ENCODE measurements at regions not wholly inside any gene's neighbourhood (a gene's known extent, or its start where the extent isn't known, plus 50 kb on each side); places are given as distances from the start of the nearest gene placed in this dataset.

GRCh38 chr1:82268826-82269225 lies 468.1 kb downstream of the ADGRL2 start:
- DNase-seq (ENCODE audit: low read depth, low spot score) (no peak), ATAC-seq (no peak), FAIRE-seq (no peak)
- no peaks in the 10 kb centered on the region for H4K20me1 ChIP-seq (ENCODE audit: control insufficient read depth, insufficient read depth)
- no TSS peak for BruUV-seq (replicated peaks)
- ChIA-PET CTCF (interaction anchor here (0.6 to 1.2 kb wide), 3 partner anchors 9 to 178 kb away, joined by 3 read pairs; no protein-coding TSS in a partner anchor), RAD21 (ENCODE audit: unreplicated experiment) (interaction anchor here (1.2 kb wide), 1 partner anchor 41 kb away, joined by 3 read pairs; no protein-coding TSS in a partner anchor), POLR2A (no interaction called here), SMC1A (ENCODE audit: uncharacterized antibody, unreplicated experiment) (interaction anchor here (2.1 to 12.9 kb wide), 3 partner anchors 8 to 17 kb away, joined by 4 to 114 read pairs (median 25); no protein-coding TSS in a partner anchor)
- TF ChIP-seq ZNF274 (IDR thresholded peaks at IDR 0.05; ENCODE audit: insufficient read depth, insufficient read length), result no peak
- no peak for TF ChIP-seq BCL11A (IDR thresholded peaks at IDR 0.05; ENCODE audit: low read depth, low read length)
- TF ChIP-seq KAT2A (conservative IDR thresholded peaks at IDR 0.05; ENCODE audit: control insufficient read depth, low read depth, low read length), result no peak
- TF ChIP-seq RELA (IDR thresholded peaks at IDR 0.05; ENCODE audit: borderline replicate concordance, partially characterized antibody), result no peak
- TF ChIP-seq LARP7 (IDR thresholded peaks at IDR 0.05), result no peak
- no peak for TF ChIP-seq POU2F2 (IDR thresholded peaks at IDR 0.05; ENCODE audit: borderline replicate concordance, low read depth, low read length)
- TF ChIP-seq ZNF592 (IDR thresholded peaks at IDR 0.05), result no peak
- TF ChIP-seq USF2 (IDR thresholded peaks at IDR 0.05; ENCODE audit: borderline replicate concordance, low read depth, low read length), result no peak
- no peak for TF ChIP-seq RAD51 (IDR thresholded peaks at IDR 0.05)
- no peak for TF ChIP-seq ZSCAN29 (IDR thresholded peaks at IDR 0.05)
- no peak for TF ChIP-seq SREBF2 (IDR thresholded peaks at IDR 0.05; ENCODE audit: low read length)
- TF ChIP-seq PBX3 (IDR thresholded peaks at IDR 0.05; ENCODE audit: insufficient replicate concordance, low read depth, low read length), result no peak
- no peak for TF ChIP-seq GABPA (IDR thresholded peaks at IDR 0.05; ENCODE audit: low read depth)
- no peak for TF ChIP-seq POLR2AphosphoS2 (IDR thresholded peaks at IDR 0.05; ENCODE audit: low read depth, low read length)
- H3K27me3 ChIP-seq (replicated peaks in 1 of 2; ENCODE audit: control insufficient read depth in 2 of 2, insufficient read depth in 2 of 2, low read length in 1 of 2), result no peaks in the 10 kb centered on the region
- no peaks in the 10 kb centered on the region for H3K4me1 ChIP-seq (ENCODE audit: control insufficient read depth, insufficient read depth, low read length)
- no peaks in the 10 kb centered on the region for H3K9me3 ChIP-seq (replicated peaks; ENCODE audit: control insufficient read depth, insufficient read depth, low read length)
- H3K79me2 ChIP-seq (ENCODE audit: control insufficient read depth, insufficient read depth, low read length), result no peaks in the 10 kb centered on the region
- intact Hi-C loops (cut with micrococcal nuclease; ENCODE audit: unreplicated experiment), result no loop called here
- no peaks in the 10 kb centered on the region for H3K36me3 ChIP-seq (ENCODE audit: control insufficient read depth in 2 of 2, insufficient read depth in 2 of 2, low read length in 1 of 2)
- H3K27ac ChIP-seq (ENCODE audit: control insufficient read depth, insufficient read depth), result no peak overlapping the region
- no peak overlapping the region for H3K4me3 ChIP-seq
- no peak overlapping the region for H2AFZ ChIP-seq (ENCODE audit: control insufficient read depth, low read depth, low read length)
- no peak overlapping the region for H3K4me2 ChIP-seq (ENCODE audit: control insufficient read depth, insufficient read depth)
- in situ Hi-C loops (cut with MboI), result no loop called here
- no peak overlapping the region for H3K9ac ChIP-seq (ENCODE audit: control insufficient read depth, insufficient read depth, low read length)
- WGBS (ENCODE audit: insufficient coverage, insufficient replicate concordance, low lambda C conversion rate, missing lambda C conversion rate), result 100% methylated on average over 1 of the region's 1 CpG
